ENCODE measurements at regions not wholly inside any gene's neighbourhood (a gene's known extent, or its start where the extent isn't known, plus 50 kb on each side); places are given as distances from the start of the nearest gene placed in this dataset.

- no peak for ATAC-seq
- no peak for TF ChIP-seq ZFP3 (CRISPR knock-in tag; IDR thresholded peaks at IDR 0.05)
- no peak for TF ChIP-seq TSHZ2 (CRISPR knock-in tag; IDR thresholded peaks at IDR 0.05)
- TF ChIP-seq PATZ1 (CRISPR knock-in tag; IDR thresholded peaks at IDR 0.05; ENCODE audit: borderline replicate concordance): no peak
These were observed 120.8 kb upstream of the CDYL start for GRCh38 chr6:4655196-4656025.

- TF ChIP-seq CSDC2 (CRISPR knock-in tag; IDR thresholded peaks at IDR 0.05) (no peak), ISL1 (CRISPR knock-in tag; IDR thresholded peaks at IDR 0.05) (no peak), CREB5 (CRISPR knock-in tag; IDR thresholded peaks at IDR 0.05; ENCODE audit: low read depth) (no peak), PATZ1 (CRISPR knock-in tag; IDR thresholded peaks at IDR 0.05; ENCODE audit: borderline replicate concordance) (no peak), OSR1 (CRISPR knock-in tag; IDR thresholded peaks at IDR 0.05) (no peak), TSHZ2 (CRISPR knock-in tag; IDR thresholded peaks at IDR 0.05) (no peak), BACH2 (CRISPR knock-in tag; IDR thresholded peaks at IDR 0.05; ENCODE audit: borderline replicate concordance) (no peak), GLIS3 (CRISPR knock-in tag; IDR thresholded peaks at IDR 0.05) (no peak), RARB (CRISPR knock-in tag; IDR thresholded peaks at IDR 0.05) (no peak), ESRRG (CRISPR knock-in tag; IDR thresholded peaks at IDR 0.05) (no peak), ZNF8 (CRISPR knock-in tag; IDR thresholded peaks at IDR 0.05) (no peak), ZFP3 (CRISPR knock-in tag; IDR thresholded peaks at IDR 0.05) (no peak), ZNF565 (CRISPR knock-in tag; conservative IDR thresholded peaks at IDR 0.05; ENCODE audit: low read depth) (no peak)
- ATAC-seq: no peak
These were observed 123.1 kb upstream of the CDYL start for GRCh38 chr6:4653141-4653540.

- no peak for TF ChIP-seq GLIS3 (CRISPR knock-in tag; IDR thresholded peaks at IDR 0.05)
- TF ChIP-seq ZFP30 (CRISPR knock-in tag; IDR thresholded peaks at IDR 0.05): no peak
- no peak for TF ChIP-seq SNAI2 (CRISPR knock-in tag; IDR thresholded peaks at IDR 0.05)
- ATAC-seq: no peak
These were observed 124.3 kb upstream of the CDYL start for GRCh38 chr6:4651831-4652467.

GRCh38 chr6:4649728-4650127 lies 126.5 kb upstream of the CDYL start:
- no peak for ATAC-seq
- TF ChIP-seq PPARA (CRISPR knock-in tag; IDR thresholded peaks at IDR 0.05; ENCODE audit: borderline replicate concordance) (no peak), ESRRG (CRISPR knock-in tag; IDR thresholded peaks at IDR 0.05) (no peak), CSDC2 (CRISPR knock-in tag; IDR thresholded peaks at IDR 0.05) (no peak), SNAI2 (CRISPR knock-in tag; IDR thresholded peaks at IDR 0.05) (no peak), RARB (CRISPR knock-in tag; IDR thresholded peaks at IDR 0.05) (no peak), ISL1 (CRISPR knock-in tag; IDR thresholded peaks at IDR 0.05) (no peak), PATZ1 (CRISPR knock-in tag; IDR thresholded peaks at IDR 0.05; ENCODE audit: borderline replicate concordance) (no peak), ARNTL (CRISPR knock-in tag; IDR thresholded peaks at IDR 0.05; ENCODE audit: borderline replicate concordance, low read depth) (no peak), ZNF70 (CRISPR knock-in tag; IDR thresholded peaks at IDR 0.05) (no peak), BACH2 (CRISPR knock-in tag; IDR thresholded peaks at IDR 0.05; ENCODE audit: borderline replicate concordance) (no peak), ZFP30 (CRISPR knock-in tag; IDR thresholded peaks at IDR 0.05) (no peak), GLIS3 (CRISPR knock-in tag; IDR thresholded peaks at IDR 0.05) (no peak), ZNF565 (CRISPR knock-in tag; conservative IDR thresholded peaks at IDR 0.05; ENCODE audit: low read depth) (no peak), CSRNP3 (CRISPR knock-in tag; IDR thresholded peaks at IDR 0.05) (no peak)

All from SK-N-SH treated with all-trans-retinoic acid at 6 μM for 48 hours (cell line).